Endothelial cell of umbilical vein (primary cell): ENCODE measurements at regions not wholly inside any gene's neighbourhood (a gene's known extent, or its start where the extent isn't known, plus 50 kb on each side); places are given as distances from the start of the nearest gene placed in this dataset.

Experiments
- BruUV-seq: library from RNA; stranded (reverse); fragments of 400-500 nt; replicated peaks from 2 replicates; lab custom pipeline; 2021; lab: Mats Ljungman, UMichigan
- CTCF ChIA-PET: fragments of 300-600, 350-600 bp; sonication (Branson Sonifier 250); formaldehyde crosslinking; loops from one replicate; lab custom pipeline; 2021; ENCODE audit warnings: antibody characterized with exemption, inconsistent platforms; lab: Charles Lee
- POLR2A ChIA-PET: fragments of 300-600, 350-600 bp; sonication (Branson Sonifier 250); formaldehyde crosslinking; loops from one replicate; lab custom pipeline; 2021; ENCODE audit warnings: antibody characterized with exemption, inconsistent platforms; lab: Charles Lee
- DNase-seq: peaks from one replicate; pipeline ENCODE4 v3.0.0-alpha.2; 2011; ENCODE audit warnings: low read depth, low spot score
- FAIRE-seq: peaks from 2 replicates; lab custom pipeline; 2011; peaks lifted over from hg19 to GRCh38; lab: Jason Lieb, UNC
- H2AFZ ChIP-seq: 2 replicates; pipeline ENCODE4 v1.6.0; 2012; ENCODE audit warnings: low read depth, low read length, control low read depth, inconsistent platforms
- H3K27ac ChIP-seq: 2 replicates; pipeline ENCODE4 v1.5.1; 2011; ENCODE audit warnings: low read depth, mild to moderate bottlenecking, control low read depth, low read length, moderate library complexity; ENCODE audit not compliant: insufficient read depth
- H3K27me3 ChIP-seq, 2 experiments: 2 replicates each; pipeline versions ENCODE4 v1.6.0 to v1.6.1; 2011; ENCODE audit warnings: low read length in 2 of 2, mixed read lengths in 1 of 2; ENCODE audit not compliant: control insufficient read depth in 2 of 2, insufficient read depth in 2 of 2
- H3K36me3 ChIP-seq, 2 experiments: 2 replicates in 1 of 2; 3 replicates in 1 of 2; pipeline ENCODE4 v1.5.1; 2011; ENCODE audit warnings: low read length in 2 of 2, mild to moderate bottlenecking in 1 of 2, moderate library complexity in 1 of 2; ENCODE audit not compliant: control insufficient read depth in 2 of 2, insufficient read depth in 2 of 2; ENCODE audit errors: extremely low read depth in 1 of 2
- H3K4me1 ChIP-seq: 3 replicates; pipeline ENCODE4 v1.5.1; 2011; ENCODE audit warnings: mild to moderate bottlenecking, low read length; ENCODE audit not compliant: control insufficient read depth, insufficient read depth; ENCODE audit errors: extremely low read depth
- H3K4me2 ChIP-seq: 2 replicates; pipeline ENCODE4 v1.6.1; 2011; ENCODE audit warnings: low read length, control low read depth, mixed read lengths; ENCODE audit not compliant: insufficient read depth
- H3K4me3 ChIP-seq, 3 experiments: fragments of 200-600 bp in 1 of 3; sonication (generic), shearing (Covaris generic) in 1 of 3; replicated peaks in 1 of 3; 2 replicates each; pipeline ENCODE4 v1.5.1; 2011 to 2016; ENCODE audit warnings: control low read depth in 3 of 3, low read length in 3 of 3, mild to moderate bottlenecking in 2 of 3, inconsistent platforms in 1 of 3, low read depth in 1 of 3, moderate library complexity in 1 of 3; ENCODE audit not compliant: insufficient read depth in 1 of 3
- H3K79me2 ChIP-seq: 2 replicates; pipeline ENCODE4 v1.6.0; 2012; ENCODE audit warnings: low read length, inconsistent platforms; ENCODE audit not compliant: control insufficient read depth, insufficient read depth
- H3K9ac ChIP-seq: replicated peaks from 2 replicates; pipeline ENCODE3; 2011; ENCODE audit warnings: low read length, control low read depth; ENCODE audit not compliant: insufficient read depth; ENCODE audit errors: extremely low read depth
- H3K9me1 ChIP-seq: replicated peaks from 3 replicates; pipeline ENCODE4 v1.6.0; 2011; ENCODE audit warnings: mild to moderate bottlenecking, low read length; ENCODE audit not compliant: control insufficient read depth, insufficient read depth; ENCODE audit errors: extremely low read depth
- H3K9me3 ChIP-seq: replicated peaks from 2 replicates; pipeline ENCODE4 v1.5.1; 2012; ENCODE audit warnings: low read length, inconsistent platforms; ENCODE audit not compliant: control insufficient read depth, insufficient read depth
- H4K20me1 ChIP-seq: replicated peaks from 2 replicates; pipeline ENCODE3; 2011; ENCODE audit warnings: mild to moderate bottlenecking, low read length; ENCODE audit not compliant: control insufficient read depth, insufficient read depth; ENCODE audit errors: extremely low read depth
- CTCF ChIP-seq, 2 donors: IDR thresholded peaks; 1 replicate in 1 of 2; 2 replicates in 1 of 2; pipeline ENCODE4 v1.5.1; 2011; ENCODE audit warnings: low read length in 2 of 2, mild to moderate bottlenecking in 2 of 2, moderate library complexity in 2 of 2, control low read depth in 1 of 2, inconsistent platforms in 1 of 2, low read depth in 1 of 2; ENCODE audit not compliant: insufficient read depth in 1 of 2; ENCODE audit errors: extremely low read depth in 1 of 2
- EZH2 ChIP-seq: IDR thresholded peaks from 2 replicates; pipeline ENCODE4 v1.6.1; 2012; ENCODE audit warnings: borderline replicate concordance, low read depth, mild to moderate bottlenecking, moderate library complexity, low read length, inconsistent platforms; ENCODE audit not compliant: severe bottlenecking
- FOS ChIP-seq: IDR thresholded peaks from 2 replicates; pipeline ENCODE4 v1.6.1; 2011; ENCODE audit warnings: mild to moderate bottlenecking, low read length, moderate library complexity, borderline replicate concordance; ENCODE audit not compliant: insufficient read depth
- GATA2 ChIP-seq: IDR thresholded peaks from 2 replicates; pipeline ENCODE4 v1.7.0; 2011; ENCODE audit warnings: low read depth, mild to moderate bottlenecking, moderate library complexity, mixed read lengths, low read length; ENCODE audit not compliant: insufficient read length, insufficient read depth
- JUN ChIP-seq: IDR thresholded peaks from 2 replicates; pipeline ENCODE4 v1.6.1; 2011; ENCODE audit warnings: borderline replicate concordance, low read depth; ENCODE audit not compliant: insufficient read length, insufficient read depth
- MAX ChIP-seq: IDR thresholded peaks from 2 replicates; pipeline ENCODE4 v1.6.1; 2011; ENCODE audit not compliant: insufficient read depth, insufficient read length
- MYC ChIP-seq: IDR thresholded peaks from one replicate; pipeline ENCODE4 v1.6.1; 2011; ENCODE audit warnings: mild to moderate bottlenecking, low read depth, low read length
- POLR2A ChIP-seq: IDR thresholded peaks from 2 replicates; pipeline ENCODE4 v1.6.1; 2012; ENCODE audit warnings: low read depth, mild to moderate bottlenecking, control low read depth, low read length
- POLR2AphosphoS5 ChIP-seq: IDR thresholded peaks from 2 replicates; pipeline ENCODE4 v1.6.1; 2012; ENCODE audit warnings: low read depth, mild to moderate bottlenecking, control low read depth, low read length, moderate library complexity; ENCODE audit not compliant: insufficient read depth
- dilution Hi-C: fragments of 300-500 bp; cut with MboI; formaldehyde crosslinking; loops from one replicate; pipeline ENCODE4 v1.15.0; 2019; ENCODE audit warnings: low sequenced_read_pairs; ENCODE audit not compliant: extremely low pct_ligation_motif_present
- intact Hi-C: fragments of 100-400 bp; cut with micrococcal nuclease; formaldehyde crosslinking; loops from one replicate; pipeline ENCODE4 v1.10.0; 2022

GRCh38 chr1:99370476-99370875 is 106.2 kb downstream of the PLPPR4 start:
- Histone ChIP-seq H2AFZ (no peak overlapping the region), H3K4me2 (no peak overlapping the region), H3K9me3 (no peaks in the 10 kb centered on the region), H3K4me1 (no peaks in the 10 kb centered on the region), H3K27me3 (peaks cover 2 to 7% of the 10 kb centered on the region in 2 experiments), H3K9me1 (no peaks in the 10 kb centered on the region), H3K9ac (no peak overlapping the region), H4K20me1 (no peaks in the 10 kb centered on the region), H3K36me3 (no peaks in the 10 kb centered on the region), H3K4me3 (no peak overlapping the region), H3K79me2 (no peaks in the 10 kb centered on the region), H3K27ac (no peak overlapping the region)
- no TSS peak for BruUV-seq
- DNase-seq: no peak
- ChIA-PET CTCF (no interaction called here), POLR2A (no interaction called here)
- FAIRE-seq: no peak
- TF ChIP-seq POLR2AphosphoS5 (no peak), POLR2A (no peak), MAX (no peak), MYC (no peak), FOS (no peak), CTCF (IDR thresholded peaks at IDR 0.05; ENCODE audit: extremely low read depth in 1 of 2, insufficient read depth in 1 of 2, low read depth in 1 of 2, low read length in 2 of 2) (no peak), EZH2 (no peak), GATA2 (no peak), JUN (no peak)
- intact Hi-C loops: loop anchor here (10.0 kb wide), 1 partner anchor 1126 kb away; no protein-coding TSS in a partner anchor
- dilution Hi-C loops: no loop called here
